SKM-1 treated with dmso at 0.1 percent for 144 hours (cell line): ENCODE measurements at regions not wholly inside any gene's neighbourhood (a gene's known extent, or its start where the extent isn't known, plus 50 kb on each side); places are given as distances from the start of the nearest gene placed in this dataset.
A peak's percentile ranks its signal among the peaks of the same experiment; 100 is the strongest.

ENCODE experiments used
- DNase-seq: peaks from one replicate; lab custom pipeline; 2025; ENCODE audit not compliant: unreplicated experiment; lab: John Stamatoyannopoulos, UW

DNA sequence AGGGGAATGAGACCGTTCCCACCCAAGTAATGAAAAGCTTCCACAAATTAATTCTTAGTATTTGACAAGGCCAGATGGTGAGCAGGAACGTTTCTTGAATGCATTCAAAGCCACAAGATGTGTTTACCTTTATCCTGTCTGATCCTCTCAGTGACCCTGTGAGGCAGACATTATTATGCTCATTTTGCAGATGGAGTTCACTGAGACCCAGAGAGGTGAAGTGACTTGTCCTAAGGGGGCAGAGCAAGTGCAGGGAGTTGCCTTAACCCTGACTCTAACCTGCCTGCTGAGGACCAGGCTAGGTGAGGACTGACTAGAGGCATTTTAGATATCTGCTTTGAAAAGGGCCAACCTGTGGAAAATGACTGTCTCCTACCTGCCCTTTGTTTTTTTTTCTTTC, 156.7 kb downstream of the HAPSTR1 start:
- no peak for DNase-seq

DNA sequence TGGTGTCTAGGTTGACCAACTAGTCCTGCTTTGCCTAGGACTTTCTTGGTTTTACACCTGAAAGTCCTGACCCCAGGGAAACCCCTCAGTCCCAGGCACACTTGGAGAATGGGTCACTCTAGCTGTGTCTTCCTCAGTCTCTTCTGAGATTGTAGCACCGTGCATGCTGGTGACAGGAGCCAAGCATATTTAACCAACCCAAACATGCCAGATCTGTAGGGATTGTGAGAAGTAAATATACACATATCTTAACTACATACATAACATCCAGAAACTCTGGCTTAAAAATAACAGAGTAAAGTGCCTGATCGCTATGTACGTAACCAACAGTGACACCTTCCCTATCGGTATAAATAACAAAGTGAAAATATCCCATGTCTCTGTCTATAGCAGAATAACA, 158.1 kb downstream of the HAPSTR1 start:
- no peak for DNase-seq

DNA sequence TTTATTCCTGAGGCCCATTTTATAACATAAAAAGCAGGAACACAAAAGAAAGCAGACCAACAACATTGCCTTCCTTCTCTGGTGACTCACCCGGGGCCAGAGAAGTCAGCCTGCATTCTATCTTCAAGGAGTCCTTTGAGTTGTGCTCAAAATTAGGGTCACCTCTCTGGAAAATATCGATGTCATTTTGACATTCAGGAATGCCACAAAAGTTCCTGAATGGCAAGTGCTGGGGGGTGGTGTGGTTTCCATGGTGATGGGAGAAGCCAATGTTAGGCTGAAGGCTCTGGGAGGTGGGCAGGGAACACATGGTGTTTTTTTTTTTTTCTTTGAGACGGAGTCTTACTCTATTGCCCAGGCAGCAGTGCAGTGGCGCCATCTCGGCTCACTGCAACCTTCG, 159.6 kb downstream of the HAPSTR1 start:
- no peak for DNase-seq

DNA sequence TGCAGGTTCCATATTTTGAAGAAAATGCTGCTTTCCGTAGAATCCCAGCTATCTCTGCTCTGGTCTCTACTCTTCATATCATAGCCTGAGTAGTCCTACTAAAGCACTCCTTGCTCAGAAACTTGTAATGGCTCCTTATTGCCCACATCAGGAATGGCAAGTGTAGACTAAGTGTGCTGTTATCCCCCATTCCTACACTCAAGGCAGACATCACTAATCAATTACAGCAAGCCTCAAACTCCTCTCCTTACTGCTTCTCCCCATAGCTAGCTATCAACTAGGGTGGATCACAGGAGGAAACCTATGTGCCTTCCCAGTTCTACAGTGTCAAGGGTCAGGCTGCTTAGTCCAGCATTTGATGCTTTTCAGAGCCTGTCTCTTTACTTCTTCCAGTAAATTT, 163.4 kb downstream of the HAPSTR1 start:
- DNase-seq, result no peak

DNA sequence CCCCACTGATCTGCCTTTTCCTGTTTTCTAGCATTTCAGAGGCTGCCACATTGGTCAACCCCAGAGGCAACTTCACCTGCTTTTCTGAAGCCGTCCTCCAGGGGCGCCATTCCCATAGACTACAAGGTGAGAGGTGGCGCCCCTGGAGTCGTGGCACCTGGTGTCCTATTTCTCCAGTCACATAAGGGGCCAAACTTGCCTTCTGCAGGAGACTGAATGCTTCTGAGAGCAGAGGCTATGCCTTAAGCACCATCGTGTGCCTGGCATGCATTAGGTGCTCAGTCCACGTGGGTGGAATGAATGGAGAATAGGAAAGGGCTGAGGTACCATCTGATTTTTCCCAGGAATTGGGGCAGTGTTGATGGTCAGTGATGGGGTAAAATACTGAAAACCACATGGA, 164.8 kb downstream of the HAPSTR1 start:
- DNase-seq, result peak; percentile 52

DNA sequence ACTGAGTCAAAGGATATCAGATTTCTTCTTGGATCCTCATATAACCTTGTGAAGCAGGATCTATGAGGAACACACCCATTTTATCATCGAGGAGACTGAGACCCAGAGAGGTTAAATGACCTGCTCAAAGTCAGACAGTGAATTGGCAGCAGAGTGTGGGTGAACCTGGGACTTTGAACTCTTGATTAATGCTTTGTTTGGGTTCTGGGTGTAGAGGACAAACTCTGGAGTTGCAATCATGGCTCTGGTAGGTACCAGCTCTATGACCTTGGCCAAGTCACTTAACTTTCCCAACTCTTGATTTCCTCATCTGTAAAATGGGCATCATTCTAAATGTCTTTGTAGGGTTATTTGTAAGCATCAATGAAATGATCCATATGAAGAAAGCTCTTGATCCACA, 166.4 kb downstream of the HAPSTR1 start:
- DNase-seq, result no peak

DNA sequence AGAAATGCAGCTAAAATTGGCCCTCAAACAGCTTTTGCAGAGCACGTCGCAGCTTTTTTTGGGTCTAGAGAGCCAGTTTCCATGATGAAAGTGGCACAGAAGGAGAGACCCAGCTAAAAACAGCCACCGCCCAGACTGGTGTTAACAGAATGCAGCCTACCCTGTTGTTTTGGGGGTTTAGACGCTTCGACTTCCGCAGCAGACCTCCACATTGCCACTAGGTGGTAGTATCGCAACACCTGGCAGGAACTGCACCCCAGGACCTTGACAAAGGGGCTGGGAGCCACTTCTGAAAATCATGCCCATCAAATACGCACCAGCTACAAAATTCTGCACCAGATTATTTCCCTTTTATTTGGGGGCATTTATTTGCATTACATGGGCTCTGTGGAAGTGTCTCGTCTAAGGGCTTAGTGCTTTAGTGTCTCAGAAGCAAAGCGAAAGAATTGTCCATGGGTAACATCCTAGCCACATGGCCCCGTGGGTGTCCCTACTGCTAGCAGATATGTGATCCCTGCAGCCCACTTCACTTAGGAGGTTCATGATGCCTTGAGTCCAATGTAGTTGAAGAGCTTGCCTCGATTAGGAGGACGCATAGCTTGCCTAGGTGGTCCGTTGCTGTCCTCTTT, 167.1 kb downstream of the HAPSTR1 start:
- DNase-seq, result no peak

DNA sequence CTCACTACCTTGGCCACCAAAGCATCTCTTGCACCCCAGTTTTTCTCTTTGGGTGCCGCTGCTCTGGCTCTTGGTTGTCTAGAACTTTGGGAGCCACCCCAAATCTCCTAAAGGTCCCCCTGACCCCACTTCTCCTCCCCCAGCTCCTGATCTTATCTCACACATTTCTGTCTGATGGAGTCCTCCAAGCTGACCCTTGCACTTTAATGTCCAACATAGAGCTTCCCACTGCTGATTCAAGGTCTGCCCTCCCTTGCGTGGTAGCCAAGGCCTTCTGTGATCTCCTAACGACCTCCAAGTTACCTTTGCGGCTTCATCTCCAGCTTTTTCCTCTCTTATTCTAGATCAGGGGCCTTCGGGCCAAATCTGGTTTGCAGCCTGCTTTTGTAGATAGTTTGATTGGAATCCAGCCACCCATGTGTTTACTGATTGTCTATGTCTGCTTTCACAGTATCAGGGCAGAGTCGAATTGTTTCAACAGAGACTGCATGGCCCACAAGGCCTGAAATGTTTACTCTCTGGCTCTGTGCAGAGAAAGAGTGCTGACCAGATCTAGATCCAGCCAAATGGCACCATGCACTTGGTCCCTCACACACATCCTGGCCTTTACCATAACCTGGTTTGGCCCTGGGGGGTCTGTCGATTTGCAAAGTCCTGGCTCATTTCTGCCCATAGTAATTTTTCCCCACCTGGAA, 168.6 kb downstream of the HAPSTR1 start:
- no peak for DNase-seq

DNA sequence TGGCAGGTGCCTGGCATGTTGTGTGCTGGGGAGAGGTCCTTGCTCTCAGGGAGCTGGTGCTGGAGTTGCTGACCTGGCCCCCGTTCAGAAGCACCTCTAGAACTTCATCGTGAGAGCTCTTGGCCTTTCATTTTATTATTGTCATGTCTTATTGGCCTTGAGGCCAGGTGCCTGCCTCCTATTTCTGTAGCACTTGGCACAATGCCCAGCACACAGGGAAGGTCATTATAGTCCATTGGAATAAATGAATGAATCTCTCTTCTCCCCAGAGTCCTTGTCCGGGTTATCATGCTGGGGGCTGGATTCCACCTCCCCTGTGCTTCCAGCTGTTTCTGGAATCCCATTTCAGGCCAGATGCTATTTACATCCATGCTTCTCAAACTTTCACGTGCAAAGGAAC, 169.2 kb downstream of the HAPSTR1 start:
- DNase-seq, result no peak

DNA sequence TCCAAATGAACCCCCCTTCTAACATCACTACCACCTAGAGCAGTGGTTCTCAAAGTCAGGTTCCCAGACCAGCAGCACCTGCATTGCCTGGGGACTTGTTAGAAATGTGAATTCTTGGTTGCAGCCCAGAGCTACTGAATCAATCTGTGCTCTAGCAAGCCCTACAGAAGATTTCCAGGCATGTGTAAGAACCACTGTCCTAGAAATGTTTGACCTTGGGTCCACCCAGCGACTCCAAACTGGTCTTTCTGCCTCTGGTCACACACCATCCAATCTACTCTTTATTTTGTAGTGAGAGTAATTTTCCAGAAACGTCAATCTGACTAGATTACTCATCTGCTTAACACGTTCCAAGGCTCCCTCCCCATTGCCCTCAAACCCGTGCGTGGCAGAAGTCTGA, 169.9 kb downstream of the HAPSTR1 start:
- DNase-seq, result no peak

DNA sequence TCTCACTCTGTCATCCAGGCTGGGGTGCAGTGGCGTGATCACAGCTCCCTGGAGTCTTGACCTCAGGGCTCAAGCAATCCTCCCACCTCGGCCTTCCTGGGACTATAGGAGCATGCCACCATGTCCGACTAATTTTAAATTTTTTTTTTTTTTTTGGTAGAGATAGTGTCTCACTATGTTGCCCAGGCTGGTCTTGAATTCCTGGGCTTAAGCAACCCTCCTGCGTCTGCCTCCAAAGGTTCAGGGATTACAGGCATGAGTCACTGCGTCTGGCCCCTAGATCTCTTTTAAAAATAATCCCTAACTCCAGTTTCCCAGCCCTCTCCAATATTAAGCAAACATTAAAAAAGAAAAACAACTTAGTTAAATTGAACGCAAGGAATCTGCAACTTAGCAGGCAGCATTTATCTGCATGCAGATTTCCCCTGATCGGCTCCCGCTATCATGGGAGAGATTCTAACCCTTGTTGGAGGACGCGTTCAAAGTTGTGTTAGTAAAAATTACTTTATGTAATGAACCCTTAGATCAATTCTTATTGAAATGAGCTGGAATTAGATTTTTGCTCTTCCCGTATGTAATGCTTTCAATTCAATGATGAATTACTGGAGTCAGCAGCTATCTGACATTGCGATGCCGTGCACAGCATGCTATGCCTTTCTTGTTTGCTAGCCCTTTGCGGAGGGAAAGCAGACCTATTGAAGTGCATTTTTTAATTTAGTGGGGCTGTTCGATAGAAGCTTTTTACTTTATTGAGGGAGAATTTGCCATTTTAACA, 171.7 kb downstream of the HAPSTR1 start:
- DNase-seq, result no peak

DNA sequence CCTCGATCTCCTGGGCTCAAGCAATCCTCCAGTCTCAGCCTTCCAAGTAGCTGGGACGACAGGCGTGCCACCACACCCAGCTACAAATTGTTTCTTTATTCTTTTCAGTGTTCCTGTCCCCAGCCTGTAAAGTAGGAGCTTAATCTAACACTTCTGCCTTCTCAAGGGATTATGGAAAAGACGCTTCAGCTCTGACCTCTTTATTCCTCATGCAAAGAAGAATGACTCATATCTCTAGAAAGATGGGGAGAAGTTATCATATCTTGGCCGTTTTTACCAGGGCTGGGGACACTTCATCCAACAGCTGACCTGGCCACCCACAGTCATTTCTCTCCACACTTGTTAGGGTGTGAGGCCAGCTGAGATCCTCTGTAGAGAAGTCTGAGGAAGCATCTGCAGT, 172.6 kb downstream of the HAPSTR1 start:
- no peak for DNase-seq

DNA sequence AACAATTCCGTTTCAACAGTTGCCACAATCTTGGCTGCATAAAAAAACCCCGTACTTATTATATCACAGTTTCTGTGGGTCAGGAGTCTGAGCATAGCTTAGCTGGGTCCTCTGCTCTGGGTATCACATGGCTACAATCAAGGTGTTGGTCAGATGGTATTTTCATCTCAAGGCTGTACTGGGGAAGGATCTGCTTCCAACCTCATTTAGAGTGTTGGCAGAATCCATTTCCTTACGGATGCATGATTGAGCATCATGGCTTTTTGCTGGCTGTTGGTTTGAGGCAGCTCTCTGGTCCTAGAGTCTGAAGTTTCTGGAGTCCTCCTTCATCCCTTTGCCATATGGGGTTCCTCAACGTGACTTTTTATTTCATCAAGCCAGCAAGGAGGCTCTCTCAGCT, 177.0 kb downstream of the HAPSTR1 start:
- no peak for DNase-seq

DNA sequence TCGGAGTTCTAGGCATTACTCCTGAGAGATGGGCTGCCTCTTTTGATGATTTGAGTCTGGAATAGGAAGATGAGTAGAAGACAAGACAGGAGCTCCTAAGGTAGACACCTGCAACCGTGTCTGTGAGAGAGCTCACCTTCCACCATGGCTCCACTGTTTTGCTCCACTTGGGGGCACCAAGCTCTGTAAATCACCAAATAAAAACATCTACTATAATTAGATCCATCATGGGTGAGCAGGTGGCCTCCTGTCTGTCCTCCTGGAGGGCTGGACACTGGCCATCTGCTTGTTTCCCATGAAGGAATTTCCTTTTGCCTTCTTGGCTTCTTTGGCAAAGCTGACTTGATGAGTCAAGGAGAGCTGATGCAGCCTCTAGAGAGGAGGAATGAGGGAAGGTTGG, 179.0 kb downstream of the HAPSTR1 start:
- no peak for DNase-seq

DNA sequence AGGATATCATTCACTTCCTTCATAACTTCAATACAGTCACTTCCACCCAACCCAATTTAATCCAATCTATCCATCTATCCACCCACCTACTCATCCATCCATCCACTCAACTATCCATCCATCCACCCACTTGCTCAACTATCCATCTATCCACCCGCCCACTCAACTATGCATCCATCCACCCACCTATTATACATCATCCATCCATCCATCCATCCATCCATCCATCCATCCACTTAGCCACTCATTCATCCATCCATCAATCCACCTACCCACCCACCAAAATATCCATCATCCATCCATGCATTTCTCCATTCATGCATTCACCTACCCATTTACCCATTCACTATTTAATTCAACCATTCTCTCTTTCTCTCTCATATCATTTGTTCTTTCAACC, 179.5 kb downstream of the HAPSTR1 start:
- DNase-seq, result no peak

DNA sequence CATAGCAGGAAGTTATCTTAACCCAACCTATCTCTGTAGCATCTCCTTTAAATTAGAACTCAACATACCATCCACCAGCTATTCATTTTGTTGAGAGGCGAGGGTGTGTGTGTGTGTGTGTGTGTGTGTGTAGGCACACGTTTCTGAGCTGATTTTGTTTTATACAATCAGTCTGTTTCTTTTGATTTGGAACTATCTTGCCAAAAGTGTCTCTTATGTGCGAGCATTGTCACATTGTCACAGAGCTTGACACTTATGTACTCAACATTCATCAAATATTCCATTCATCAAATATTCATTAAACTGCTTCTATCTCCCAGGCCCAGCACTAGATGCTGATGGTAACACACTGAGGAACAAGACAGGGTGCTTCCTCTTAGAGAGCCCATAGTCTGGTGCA, 180.4 kb downstream of the HAPSTR1 start:
- no peak for DNase-seq

DNA sequence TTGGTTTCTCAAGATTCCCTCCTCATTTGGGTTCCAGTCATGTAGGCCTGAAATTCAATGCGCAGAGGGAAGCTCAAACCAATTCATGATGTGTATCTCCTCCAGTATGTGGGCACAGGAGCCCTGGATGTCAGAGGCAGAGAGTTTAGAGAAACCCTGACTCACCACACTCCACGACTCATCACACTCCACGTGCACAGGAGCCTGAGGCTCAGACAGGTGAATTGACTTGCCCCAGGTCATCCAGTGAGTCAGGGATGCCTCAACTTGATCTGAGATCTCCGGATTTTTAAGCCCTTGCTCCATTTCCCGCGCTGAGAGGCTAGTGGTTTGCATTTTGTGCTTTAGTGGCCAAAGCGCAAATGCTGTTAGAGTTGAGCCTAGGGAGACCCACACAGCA, 183.9 kb downstream of the HAPSTR1 start:
- no peak for DNase-seq

DNA sequence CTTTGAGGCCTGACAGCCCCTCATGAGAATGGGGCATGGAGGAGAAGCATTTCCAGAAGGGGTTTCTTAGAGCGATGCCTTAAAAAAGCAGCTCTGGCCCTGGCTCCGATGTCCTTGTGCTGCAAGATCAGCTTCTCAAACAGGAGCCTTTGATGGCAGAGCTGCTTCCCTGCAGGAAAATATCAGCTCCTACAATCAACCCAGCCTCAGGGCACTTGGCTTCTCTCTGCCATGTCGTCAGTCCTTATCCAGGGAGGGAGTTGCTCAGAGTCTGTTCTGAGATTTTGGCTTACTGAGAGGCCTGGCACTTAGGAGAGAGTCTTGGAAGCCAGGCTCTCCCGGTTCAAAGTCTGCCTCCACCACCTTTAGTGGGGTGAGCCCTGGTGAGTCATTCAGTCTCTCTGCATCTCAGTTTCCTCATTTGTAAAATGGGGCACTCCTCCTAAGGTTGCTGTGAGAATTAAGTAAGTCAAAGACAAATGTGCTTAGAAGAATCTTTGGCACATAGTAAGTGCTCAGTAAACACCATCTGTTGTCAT, 184.4 kb downstream of the HAPSTR1 start:
- no peak for DNase-seq

DNA sequence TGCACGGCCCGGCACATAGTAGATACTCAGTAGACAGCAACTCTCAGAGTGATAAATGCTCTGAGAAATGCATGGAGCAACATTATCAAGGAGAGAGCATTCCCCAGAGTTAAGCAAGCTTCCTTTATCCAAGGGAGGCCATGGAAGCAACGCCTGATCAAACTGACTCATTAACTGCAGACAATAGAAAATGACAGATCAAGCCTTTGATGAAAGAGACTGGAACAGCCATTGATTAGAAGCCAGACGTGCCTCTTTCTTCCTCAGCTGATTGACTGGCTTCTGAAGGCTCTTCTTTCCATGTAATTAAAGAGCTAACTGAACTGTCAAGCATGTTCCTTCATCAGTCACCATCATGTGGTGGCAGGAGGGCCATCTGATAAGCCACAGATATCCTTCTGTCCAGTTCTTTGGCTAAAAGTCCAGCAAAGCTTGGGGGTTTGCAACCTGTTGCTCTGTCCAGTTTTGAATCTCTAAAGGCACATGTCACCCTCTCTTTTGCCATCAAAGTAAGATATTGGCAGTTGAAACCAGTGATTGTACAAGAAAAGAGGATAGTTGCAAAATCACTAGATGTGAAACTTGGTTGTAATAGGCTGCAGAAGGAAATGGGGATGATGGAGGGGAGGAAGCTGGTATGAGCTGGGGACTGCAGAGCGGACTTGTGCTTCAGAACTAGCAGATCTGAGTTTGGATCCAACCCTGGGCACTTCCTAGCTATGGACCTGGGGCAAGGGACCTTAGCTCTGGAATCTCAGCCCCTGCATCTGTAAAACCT, 188.0 kb downstream of the HAPSTR1 start:
- DNase-seq, result peak; percentile 68

DNA sequence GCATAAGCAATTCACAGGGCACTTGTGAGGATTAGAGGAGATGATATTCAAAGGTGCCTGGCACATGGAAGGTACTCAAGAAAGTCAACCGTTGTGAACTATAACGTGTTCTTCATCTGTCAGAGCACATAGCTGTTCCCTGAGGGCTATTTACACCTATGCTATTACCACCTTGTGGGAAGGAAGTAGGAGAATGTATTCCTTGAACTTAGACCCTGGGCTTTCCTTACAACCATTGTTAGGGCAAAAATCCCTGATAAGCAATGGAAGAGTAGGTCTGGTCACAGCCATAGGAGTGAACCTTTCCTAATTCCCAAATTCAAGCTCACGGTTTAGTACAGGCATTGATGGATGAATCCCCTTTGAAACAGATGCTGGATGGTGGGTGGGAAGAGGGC, 188.6 kb downstream of the HAPSTR1 start:
- DNase-seq, result no peak

DNA sequence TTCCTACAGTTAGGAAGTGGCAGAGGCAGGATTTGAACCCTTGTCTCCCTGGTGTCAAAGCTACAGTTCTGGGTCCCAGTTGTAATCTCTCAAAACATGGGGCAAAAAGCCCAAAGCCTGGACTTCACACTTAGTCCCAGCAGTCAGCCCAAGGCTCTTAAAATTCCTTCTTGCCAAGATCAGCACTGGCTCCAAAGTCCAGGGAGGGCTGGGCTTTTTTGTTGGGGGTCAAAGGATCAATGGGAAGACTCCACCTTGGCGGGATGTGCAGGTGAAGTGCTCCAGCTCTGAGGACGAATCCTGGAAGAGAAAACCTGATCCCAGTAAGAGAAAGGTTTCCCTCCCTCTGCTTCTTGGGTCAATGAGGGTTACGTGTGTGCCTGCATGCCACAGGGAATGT, 195.5 kb downstream of the HAPSTR1 start:
- no peak for DNase-seq

DNA sequence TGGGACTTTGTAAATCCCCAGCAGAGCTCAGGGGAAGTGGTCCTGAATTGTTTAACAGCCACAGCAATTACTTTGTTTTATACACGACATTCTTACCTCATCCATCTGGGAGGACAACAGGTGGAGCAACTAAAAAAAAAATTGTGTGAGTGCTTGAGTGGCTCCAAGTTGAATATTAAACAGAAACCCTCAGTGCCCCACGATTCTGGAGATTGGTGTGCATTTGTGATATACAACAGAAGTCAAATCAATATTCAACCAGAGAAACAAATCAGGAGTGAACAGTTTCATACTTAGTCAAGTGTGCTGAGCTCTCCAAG, 204.8 kb downstream of the HAPSTR1 start:
- no peak for DNase-seq
